HFFc6 (cell line): ENCODE measurements at regions not wholly inside any gene's neighbourhood (a gene's known extent, or its start where the extent isn't known, plus 50 kb on each side); places are given as distances from the start of the nearest gene placed in this dataset.

ENCODE experiments used
- DNase-seq: peaks from one replicate; pipeline ENCODE4 v3.0.0-alpha.2; 2018
- H3K27ac Mint-ChIP-seq: 2 replicates; pipeline ENCODE4 v1.8.0; 2020; ENCODE audit warnings: mild to moderate bottlenecking, mixed read lengths
- H3K27me3 Mint-ChIP-seq: 2 replicates; pipeline ENCODE4 v1.8.0; 2021; ENCODE audit warnings: mild to moderate bottlenecking, moderate library complexity, mixed read lengths; ENCODE audit not compliant: insufficient read depth
- H3K36me3 Mint-ChIP-seq: 2 replicates; pipeline ENCODE4 v1.8.0; 2021; ENCODE audit warnings: low read depth, mixed read lengths
- H3K4me1 Mint-ChIP-seq: 2 replicates; pipeline ENCODE4 v1.8.0; 2020; ENCODE audit warnings: low read depth, mixed read lengths
- H3K4me3 Mint-ChIP-seq: 2 replicates; pipeline ENCODE4 v1.8.0; 2020; ENCODE audit warnings: mild to moderate bottlenecking, moderate library complexity, mixed read lengths
- H3K9me3 Mint-ChIP-seq: 2 replicates; pipeline ENCODE4 v1.8.0; 2020; ENCODE audit warnings: mild to moderate bottlenecking, mixed read lengths
- CTCF ChIP-seq: fragments of 200-600 bp; sonication (generic); IDR thresholded peaks from 2 replicates; pipeline ENCODE4 v1.5.0; 2021; ENCODE audit warnings: antibody characterized with exemption, mild to moderate bottlenecking

GRCh38 chr1:241417258-241417657, 60.3 kb upstream of the RGS7 start:
- H3K4me1 Mint-ChIP-seq, result peaks cover 76% of the 10 kb centered on the region
- H3K9me3 Mint-ChIP-seq, result peaks cover 9% of the 10 kb centered on the region
- TF ChIP-seq CTCF, result no peak
- H3K27me3 Mint-ChIP-seq, result no peaks in the 10 kb centered on the region; the same call in 1 of the 2 replicates
- no peak for DNase-seq
- no peak overlapping the region for H3K4me3 Mint-ChIP-seq
- peaks cover 47% of the 10 kb centered on the region for H3K36me3 Mint-ChIP-seq
- no peak overlapping the region for H3K27ac Mint-ChIP-seq

GRCh38 chr1:241413974-241414373, 57.0 kb upstream of the RGS7 start:
- no peak overlapping the region for H3K27ac Mint-ChIP-seq
- no peak for TF ChIP-seq CTCF
- H3K36me3 Mint-ChIP-seq, result peaks cover 41% of the 10 kb centered on the region
- H3K27me3 Mint-ChIP-seq, result no peaks in the 10 kb centered on the region; the same call in 1 of the 2 replicates
- H3K4me1 Mint-ChIP-seq, result peaks cover 74% of the 10 kb centered on the region
- DNase-seq, result no peak
- H3K4me3 Mint-ChIP-seq, result peak overlapping the region; percentile 75
- H3K9me3 Mint-ChIP-seq, result peaks cover 8% of the 10 kb centered on the region; the same call in 1 of the 2 replicates

- Mint-ChIP-seq H3K4me1 (peaks cover 73% of the 10 kb centered on the region), H3K9me3 (peaks cover 7% of the 10 kb centered on the region; the same call in 1 of the 2 replicates), H3K27me3 (no peaks in the 10 kb centered on the region; the same call in 1 of the 2 replicates), H3K27ac (peak overlapping the region; percentile 58), H3K36me3 (peaks cover 39% of the 10 kb centered on the region), H3K4me3 (peak overlapping the region; percentile 75)
- TF ChIP-seq CTCF, result no peak
- peak; percentile 97 for DNase-seq
Observed at GRCh38 chr1:241413386-241413785, 56.4 kb upstream of the RGS7 start.

GRCh38 chr1:241412646-241413045, 55.6 kb upstream of the RGS7 start:
- Mint-ChIP-seq H3K27ac (peak overlapping the region; percentile 35; the same call in 1 of the 2 replicates), H3K36me3 (peaks cover 32% of the 10 kb centered on the region), H3K4me1 (peaks cover 76% of the 10 kb centered on the region), H3K9me3 (0 out of 2 replicates have a peak, but pooled peaks cover 4% of the 10 kb centered on the region), H3K27me3 (no peaks in the 10 kb centered on the region; the same call in 1 of the 2 replicates), H3K4me3 (no peak overlapping the region)
- DNase-seq, result no peak
- TF ChIP-seq CTCF, result no peak

GRCh38 chr1:241411776-241412338, 54.9 kb upstream of the RGS7 start:
- no peak for TF ChIP-seq CTCF
- Mint-ChIP-seq H3K9me3 (0 out of 2 replicates have a peak, but pooled peaks cover 4% of the 10 kb centered on the region), H3K36me3 (peaks cover 24% of the 10 kb centered on the region), H3K27me3 (no peaks in the 10 kb centered on the region; the same call in 1 of the 2 replicates), H3K4me3 (peak overlapping the region; percentile 25; the same call in 1 of the 2 replicates), H3K4me1 (peaks cover 73% of the 10 kb centered on the region), H3K27ac (peak overlapping the region; percentile 59)
- peak; percentile 88 for DNase-seq
